Fibroblast of the conjunctiva (primary cell): ENCODE measurements at regions not wholly inside any gene's neighbourhood (a gene's known extent, or its start where the extent isn't known, plus 50 kb on each side); places are given as distances from the start of the nearest gene placed in this dataset.

Experiments used
- DNase-seq: peaks from one replicate; pipeline ENCODE4 v3.0.0-alpha.2; 2010; ENCODE audit warnings: low read depth

DNA sequence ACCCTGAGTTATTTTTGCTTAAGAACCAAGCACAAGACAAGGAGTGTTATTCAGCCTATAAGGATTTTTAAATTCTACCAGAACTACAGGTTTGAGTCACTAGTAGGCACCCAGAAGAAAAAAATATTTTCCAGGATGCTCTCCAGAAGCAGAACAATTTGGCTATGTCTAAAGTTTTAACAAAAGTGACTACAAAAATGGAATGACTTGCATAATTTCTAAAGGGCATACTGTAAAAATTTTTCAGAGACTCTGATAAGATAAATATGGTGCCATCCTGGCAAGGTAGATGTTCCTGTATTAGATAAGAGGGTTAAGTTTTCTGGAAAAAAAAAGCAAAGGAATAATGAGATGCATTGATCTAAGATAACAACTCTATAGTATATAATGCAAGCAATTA is 68.6 kb upstream of the FAM9A start:
- DNase-seq: no peak

- no peak for DNase-seq
Measured at GRCh38 chrX:8868906-8869305, 67.7 kb upstream of the FAM9A start.

DNA sequence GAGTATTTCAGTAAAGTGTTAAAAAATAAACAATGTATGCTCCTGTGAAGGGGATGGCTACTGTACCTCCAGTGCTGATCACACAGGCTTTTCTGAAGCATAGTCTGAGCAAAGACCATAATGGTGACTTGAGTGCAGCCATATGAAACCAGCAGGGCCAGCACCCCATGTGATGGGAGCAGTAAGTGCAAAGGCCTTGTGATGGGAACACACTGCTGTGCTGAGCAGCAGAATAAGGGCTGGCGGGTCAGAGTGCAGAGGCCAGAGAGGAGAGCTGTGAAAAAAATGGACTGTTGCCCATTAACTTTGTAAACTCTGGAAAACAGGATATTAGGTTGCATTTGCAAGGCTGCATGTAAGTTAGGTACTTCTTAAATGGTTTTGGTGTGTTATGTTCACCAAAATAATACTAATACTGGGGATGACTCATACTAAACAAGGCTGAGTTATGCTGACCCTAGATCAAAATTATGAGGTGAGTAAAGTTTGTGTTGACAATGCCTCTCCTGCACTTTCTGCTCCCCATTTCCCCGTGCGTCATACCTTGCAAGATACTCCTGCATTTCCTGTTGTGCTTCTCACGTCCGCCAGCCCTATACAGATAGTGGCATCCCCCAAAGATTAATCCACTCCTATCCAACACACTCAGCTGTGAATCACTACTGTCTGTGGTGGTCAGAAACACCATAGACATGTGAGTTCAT is 67.0 kb upstream of the FAM9A start:
- DNase-seq: no peak

GRCh38 chrX:8867406-8867805 is 66.2 kb upstream of the FAM9A start:
- no peak for DNase-seq

GRCh38 chrX:8864161-8864560 is 63.0 kb upstream of the FAM9A start:
- DNase-seq: no peak

- DNase-seq: no peak
Measured at GRCh38 chrX:8861908-8862307, 60.7 kb upstream of the FAM9A start.

DNA sequence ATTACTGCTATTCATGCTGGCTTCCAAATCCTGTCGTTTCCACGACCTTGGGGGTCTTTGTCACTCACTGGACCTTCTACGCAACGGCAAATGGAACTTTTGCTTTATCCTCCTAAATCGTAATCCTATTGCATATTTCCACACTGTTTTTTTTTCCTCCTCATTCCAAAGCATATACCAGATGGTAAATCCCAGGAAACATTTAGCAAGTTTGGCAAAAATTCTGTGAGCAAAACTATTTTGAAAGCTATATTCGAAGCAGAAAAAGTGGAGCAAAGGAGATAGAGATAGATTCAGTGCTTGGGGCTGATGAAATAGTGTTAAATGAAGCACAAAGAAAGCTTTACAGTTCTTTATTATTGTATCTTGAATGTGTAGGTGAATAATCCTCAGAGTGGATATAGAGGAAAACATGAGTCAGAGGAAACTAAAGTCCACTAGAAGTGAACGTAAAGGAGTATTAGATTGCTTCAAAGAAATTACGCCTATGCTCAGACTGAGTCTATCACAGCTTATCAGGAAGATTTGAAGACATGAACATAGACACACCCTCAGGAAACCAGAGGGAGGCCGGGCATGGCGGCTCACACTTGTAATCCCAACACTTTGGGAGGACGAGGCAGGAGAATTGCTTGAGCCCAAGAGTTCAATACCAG is 50.2 kb upstream of the FAM9A start:
- DNase-seq: no peak
